Tibial artery (tissue), 4 donors: ENCODE measurements at regions not wholly inside any gene's neighbourhood (a gene's known extent, or its start where the extent isn't known, plus 50 kb on each side); places are given as distances from the start of the nearest gene placed in this dataset.
A peak's percentile ranks its signal among the peaks of the same experiment; 100 is the strongest.

Experiments
- DNase-seq, 2 donors: peaks; one replicate each; pipeline ENCODE4 v3.0.0-alpha.2; 2019
- H3K27ac ChIP-seq, 2 donors: fragments of 200-600 bp; sonication (generic) in 1 of 2; 1 replicate in 1 of 2; 2 replicates in 1 of 2; pipeline ENCODE4 v1.5.1; 2018 to 2019; ENCODE audit warnings: mild to moderate bottlenecking in 1 of 2
- H3K27me3 ChIP-seq, 2 donors: fragments of 200-600 bp; sonication (generic) in 1 of 2; one replicate each; pipeline versions ENCODE4 v1.5.1 to v1.6.0; 2016 to 2019
- H3K36me3 ChIP-seq, 3 donors: fragments of 200-600 bp; sonication (generic) in 2 of 3; one replicate each; pipeline ENCODE4 v1.5.1; 2016 to 2019; ENCODE audit warnings: mild to moderate bottlenecking in 2 of 3
- H3K4me1 ChIP-seq, 4 donors: fragments of 200-600 bp; sonication (generic) in 2 of 4; 1 replicate in 3 of 4; 2 replicates in 1 of 4; pipeline ENCODE4 v1.5.1; 2016 to 2019
- H3K4me3 ChIP-seq, 2 donors: fragments of 200-600 bp; sonication (generic) in 1 of 2; 1 replicate in 1 of 2; 2 replicates in 1 of 2; pipeline ENCODE4 v1.5.1; 2018 to 2019; ENCODE audit warnings: mild to moderate bottlenecking in 2 of 2
- H3K9me3 ChIP-seq, 3 donors: fragments of 200-600 bp; sonication (generic) in 1 of 3; one replicate each; pipeline ENCODE4 v1.5.1; 2016 to 2019
- CTCF ChIP-seq, 2 experiments: fragments of 200-600 bp in 1 of 2; fragments of 450-650 bp in 1 of 2; IDR thresholded peaks; one replicate each; pipeline ENCODE4 v1.5.1; 2017 to 2019; ENCODE audit warnings: antibody characterized with exemption in 2 of 2, mild to moderate bottlenecking in 1 of 2, moderate library complexity in 1 of 2
- intact Hi-C: fragments of 100-400 bp; cut with DNase I; formaldehyde crosslinking; loops from one replicate; pipeline ENCODE4 v1.15.0; 2023; ENCODE audit warnings: low total_unique reads

- intact Hi-C loops = no loop called here
- no peak overlapping the region for H3K27ac ChIP-seq
- no peak for DNase-seq
Measured at GRCh38 chr6:104305206-104305605, 554.5 kb downstream of the HACE1 start.

GRCh38 chr6:104301951-104302350 lies 557.8 kb downstream of the HACE1 start:
- H3K4me1 ChIP-seq = peaks cover 0 to 15% (median 0%) of the 10 kb centered on the region in 4 donors
- H3K9me3 ChIP-seq = no peaks in the 10 kb centered on the region
- H3K4me3 ChIP-seq = no peak overlapping the region
- no peak for DNase-seq
- no peak overlapping the region for H3K27ac ChIP-seq
- no peak for TF ChIP-seq CTCF (IDR thresholded peaks at IDR 0.05)
- intact Hi-C loops = no loop called here
- no peaks in the 10 kb centered on the region for H3K36me3 ChIP-seq
- no peaks in the 10 kb centered on the region for H3K27me3 ChIP-seq

More at GRCh38 chr6:104305206-104305605, 554.5 kb downstream of the HACE1 start:
- Histone ChIP-seq H3K36me3 (no peaks in the 10 kb centered on the region), H3K27me3 (no peaks in the 10 kb centered on the region), H3K4me1 (peaks cover 0 to 18% (median 0%) of the 10 kb centered on the region in 4 donors), H3K4me3 (no peak overlapping the region), H3K9me3 (no peaks in the 10 kb centered on the region)
- TF ChIP-seq CTCF (IDR thresholded peaks at IDR 0.05) = no peak

GRCh38 chr6:104286641-104287040 lies 573.1 kb downstream of the HACE1 start:
- no peak for DNase-seq

GRCh38 chr6:104284872-104285271 lies 574.8 kb downstream of the HACE1 start:
- Histone ChIP-seq H3K27me3 (no peaks in the 10 kb centered on the region), H3K36me3 (no peaks in the 10 kb centered on the region), H3K4me1 (peaks cover 0 to 27% (median 4%) of the 10 kb centered on the region in 4 donors), H3K9me3 (no peaks in the 10 kb centered on the region), H3K4me3 (no peak overlapping the region), H3K27ac (peak overlapping the region in 1 of 2 donors; percentile 18)
- no peak for TF ChIP-seq CTCF (IDR thresholded peaks at IDR 0.05)
- no peak for DNase-seq
- intact Hi-C loops = no loop called here

More at GRCh38 chr6:104286641-104287040, 573.1 kb downstream of the HACE1 start:
- TF ChIP-seq CTCF (IDR thresholded peaks at IDR 0.05) = no peak
- H3K9me3 ChIP-seq = no peaks in the 10 kb centered on the region
- no peaks in the 10 kb centered on the region for H3K27me3 ChIP-seq
- H3K4me3 ChIP-seq = no peak overlapping the region
- H3K36me3 ChIP-seq = no peaks in the 10 kb centered on the region
- peak overlapping the region; percentile 38 to 42 for H3K27ac ChIP-seq
- H3K4me1 ChIP-seq = peaks cover 0 to 27% (median 4%) of the 10 kb centered on the region in 4 donors
- intact Hi-C loops = no loop called here

GRCh38 chr6:104282581-104282980 lies 577.1 kb downstream of the HACE1 start:
- DNase-seq = no peak
- Histone ChIP-seq H3K9me3 (peaks cover 0 to 4% (median 3%) of the 10 kb centered on the region in 3 donors), H3K36me3 (no peaks in the 10 kb centered on the region), H3K4me3 (no peak overlapping the region), H3K4me1 (peaks cover 0 to 27% (median 4%) of the 10 kb centered on the region in 4 donors), H3K27ac (no peak overlapping the region), H3K27me3 (no peaks in the 10 kb centered on the region)
- no peak for TF ChIP-seq CTCF (IDR thresholded peaks at IDR 0.05)
- intact Hi-C loops = no loop called here

- peaks cover 0 to 20% (median 2%) of the 10 kb centered on the region in 4 donors for H3K4me1 ChIP-seq
- H3K9me3 ChIP-seq = peaks cover 0 to 8% (median 4%) of the 10 kb centered on the region in 3 donors
- H3K36me3 ChIP-seq = no peaks in the 10 kb centered on the region
- no peak for TF ChIP-seq CTCF (IDR thresholded peaks at IDR 0.05)
- intact Hi-C loops = no loop called here
- no peak overlapping the region for H3K4me3 ChIP-seq
- DNase-seq = no peak
- no peak overlapping the region for H3K27ac ChIP-seq
- H3K27me3 ChIP-seq = no peaks in the 10 kb centered on the region
Measured at GRCh38 chr6:104281370-104281769, 578.3 kb downstream of the HACE1 start.
